ENCODE measurements at regions not wholly inside any gene's neighbourhood (a gene's known extent, or its start where the extent isn't known, plus 50 kb on each side); places are given as distances from the start of the nearest gene placed in this dataset.

GRCh38 chr16:73149334-73149733, 101.4 kb upstream of the ZFHX3 start:
- Histone ChIP-seq H3K18ac (ENCODE audit: extremely low read depth, low read length) (no peak overlapping the region), H2BK15ac (ENCODE audit: low read length) (no peak overlapping the region), H2BK120ac (replicated peaks; ENCODE audit: low read depth, low read length) (no peak overlapping the region), H3K4me2 (ENCODE audit: insufficient read depth in 1 of 2, low read depth in 2 of 2, low read length in 2 of 2) (no peak overlapping the region), H3K36me3 (ENCODE audit: control insufficient read depth in 2 of 4, insufficient read depth in 4 of 4, low read length in 3 of 4) (no peaks in the 10 kb centered on the region), H3K56ac (replicated peaks; ENCODE audit: insufficient read length, low read depth, low read length) (no peak overlapping the region), H3K79me2 (ENCODE audit: control insufficient read depth in 1 of 2, insufficient read depth in 2 of 2, low read length in 2 of 2) (no peaks in the 10 kb centered on the region), H3K27me3 (replicated peaks in 1 of 4; ENCODE audit: control insufficient read depth in 3 of 4, extremely low read depth in 1 of 4, insufficient read depth in 3 of 4, low read length in 3 of 4) (0 out of 7 replicates have a peak, but pooled peaks cover 0 to 2% (median 0%) of the 10 kb centered on the region in 4 experiments), H3K4me1 (replicated peaks in 1 of 4; ENCODE audit: control insufficient read depth in 3 of 4, insufficient read depth in 4 of 4, low read length in 3 of 4) (peaks cover 5 to 17% (median 12%) of the 10 kb centered on the region in 4 experiments; a peak in 5 of 7 replicates), H3K4me3 (ENCODE audit: extremely low read depth in 1 of 4, insufficient read depth in 2 of 4, low read depth in 3 of 4, low read length in 4 of 4) (no peak overlapping the region), H4K20me1 (replicated peaks in 1 of 2; ENCODE audit: control insufficient read depth in 1 of 2, insufficient read depth in 2 of 2, low read length in 2 of 2) (no peaks in the 10 kb centered on the region), H2AK5ac (ENCODE audit: low read depth, low read length) (no peak overlapping the region; the same call in 1 of the 2 replicates), H4K5ac (ENCODE audit: insufficient read length, low read depth, low read length) (no peak overlapping the region), H3K4ac (replicated peaks; ENCODE audit: insufficient read length, low read depth, low read length) (no peak overlapping the region), H3K9ac (replicated peaks in 1 of 4; ENCODE audit: extremely low read depth in 1 of 4, low read depth in 3 of 4, low read length in 3 of 4) (no peak overlapping the region), H2BK12ac (ENCODE audit: low read depth, low read length) (no peak overlapping the region), H3K9me3 (ENCODE audit: insufficient read depth in 2 of 2, low read depth in 1 of 2, low read length in 1 of 2) (no peaks in the 10 kb centered on the region), H4K91ac (replicated peaks; ENCODE audit: insufficient read length, low read length) (no peak overlapping the region), H2AFZ (ENCODE audit: low read length) (no peak overlapping the region), H2BK20ac (ENCODE audit: low read length) (no peak overlapping the region), H3K23ac (ENCODE audit: insufficient read length) (no peak overlapping the region), H3K23me2 (ENCODE audit: low read depth, low read length) (no peaks in the 10 kb centered on the region; the same call in 1 of the 2 replicates), H4K8ac (ENCODE audit: extremely low read depth, insufficient read depth, low read length) (no peak overlapping the region), H3K14ac (ENCODE audit: insufficient read length) (no peak overlapping the region), H3K27ac (ENCODE audit: low read depth, low read length) (no peak overlapping the region), H2BK5ac (ENCODE audit: low read depth, low read length) (no peak overlapping the region), H3K79me1 (ENCODE audit: low read depth, low read length) (no peaks in the 10 kb centered on the region)
- DNase-seq (ENCODE audit: low read depth in 1 of 2, low spot score in 2 of 2) (no peak), FAIRE-seq (no peak)
- CTCF ChIA-PET (ENCODE audit: partially characterized antibody) = no interaction called here
- POLR2A ChIA-PET (ENCODE audit: partially characterized antibody) = no interaction called here
- 78% methylated on average over 7 of the region's 7 CpGs; no CpG with 5 or more reads in 1 of the 2 experiments for WGBS, 2 experiments (ENCODE audit: extremely low coverage in 1 of 2, insufficient coverage in 1 of 2, insufficient read length in 1 of 2, insufficient replicate concordance in 2 of 2, low coverage in 1 of 2, low lambda C conversion rate in 2 of 2, missing lambda C conversion rate in 1 of 2)
- TF ChIP-seq POU5F1 (IDR thresholded peaks at IDR 0.05; ENCODE audit: low read depth, low read length) (no peak), MAX (IDR thresholded peaks at IDR 0.05) (no peak), NANOG (IDR thresholded peaks at IDR 0.05; ENCODE audit: insufficient read depth, low read depth, low read length, poor library complexity, severe bottlenecking) (no peak)

All from H1 (cell line).